Lower lobe of right lung (tissue), 2 donors: ENCODE measurements at regions not wholly inside any gene's neighbourhood (a gene's known extent, or its start where the extent isn't known, plus 50 kb on each side); places are given as distances from the start of the nearest gene placed in this dataset.
A peak's percentile ranks its signal among the peaks of the same experiment; 100 is the strongest.

Source experiments
- ATAC-seq, 2 donors: fragments of 200-7000 bp; cut with Tn5 transposase; one replicate each; pipeline ENCODE4 v1.9.1; 2020 to 2022; ENCODE audit warnings: mild to moderate bottlenecking in 2 of 2, moderate library complexity in 2 of 2
- DNase-seq: peaks from one replicate; pipeline ENCODE4 v3.0.0-alpha.2; 2020
- H3K27ac ChIP-seq: fragments of 200-600 bp; one replicate; pipeline ENCODE4 v1.8.0; 2022
- H3K27me3 ChIP-seq: fragments of 200-600 bp; one replicate; pipeline ENCODE4 v1.8.0; 2022; ENCODE audit warnings: low read depth
- H3K36me3 ChIP-seq: fragments of 200-600 bp; one replicate; pipeline ENCODE4 v1.8.0; 2022; ENCODE audit warnings: mild to moderate bottlenecking
- H3K4me1 ChIP-seq: fragments of 200-600 bp; one replicate; pipeline ENCODE4 v1.8.0; 2022
- H3K4me3 ChIP-seq: fragments of 200-600 bp; one replicate; pipeline ENCODE4 v1.8.0; 2022; ENCODE audit warnings: mild to moderate bottlenecking
- H3K9me3 ChIP-seq: fragments of 200-600 bp; one replicate; pipeline ENCODE4 v1.8.0; 2022
- CTCF ChIP-seq: fragments of 200-600 bp; IDR thresholded peaks from one replicate; pipeline ENCODE4 v1.8.0; 2022; ENCODE audit warnings: antibody characterized with exemption, mild to moderate bottlenecking
- intact Hi-C: fragments of 100-400 bp; cut with DNase I; formaldehyde crosslinking; loops from one replicate; pipeline ENCODE4 v1.11.0; 2022
- donor health status: DM: no; HTN: yes; CAD: no; lungs with severe emphysema.

- TF ChIP-seq CTCF, result no peak
- intact Hi-C loops, result no loop called here
- ATAC-seq (no peak), DNase-seq (no peak)
- peak overlapping the region; percentile 43 for H3K27ac ChIP-seq
- H3K4me3 ChIP-seq, result no peak overlapping the region
- no peaks in the 10 kb centered on the region for H3K9me3 ChIP-seq
- no peaks in the 10 kb centered on the region for H3K27me3 ChIP-seq
- peaks cover 45% of the 10 kb centered on the region for H3K4me1 ChIP-seq
- H3K36me3 ChIP-seq, result no peaks in the 10 kb centered on the region
Observed at GRCh38 chr21:38909929-38910328, 104.2 kb downstream of the ETS2 start.

- H3K36me3 ChIP-seq, result no peaks in the 10 kb centered on the region
- TF ChIP-seq CTCF, result no peak
Observed at GRCh38 chr21:38909109-38909508, 103.4 kb downstream of the ETS2 start.

DNA sequence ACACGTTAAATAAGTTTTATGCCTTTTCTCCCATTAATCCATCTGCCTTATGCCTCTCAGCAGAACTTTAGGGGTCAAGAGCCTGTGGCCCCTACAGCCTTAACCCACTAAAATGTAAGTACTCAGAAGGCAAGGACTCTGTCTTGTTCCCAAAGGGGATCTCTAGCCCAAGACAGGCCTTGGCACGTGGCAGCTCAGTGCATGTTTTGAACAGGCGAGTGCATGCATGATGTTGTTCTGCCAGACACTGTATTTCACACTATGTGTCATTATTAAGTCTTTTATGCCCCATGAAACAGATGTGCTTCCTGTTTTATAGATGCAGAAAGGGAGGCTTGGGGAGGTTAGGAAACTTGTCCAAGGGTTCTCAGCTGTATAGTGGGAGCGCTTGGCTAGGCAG, 102.8 kb downstream of the ETS2 start:
- intact Hi-C loops, result no loop called here
- H3K27me3 ChIP-seq, result no peaks in the 10 kb centered on the region
- H3K4me3 ChIP-seq, result no peak overlapping the region
- H3K27ac ChIP-seq, result no peak overlapping the region
- no peaks in the 10 kb centered on the region for H3K36me3 ChIP-seq
- DNase-seq (no peak), ATAC-seq (no peak)
- H3K4me1 ChIP-seq, result peaks cover 36% of the 10 kb centered on the region
- no peaks in the 10 kb centered on the region for H3K9me3 ChIP-seq
- TF ChIP-seq CTCF, result no peak

More at GRCh38 chr21:38909109-38909508, 103.4 kb downstream of the ETS2 start:
- ATAC-seq (no peak), DNase-seq (no peak)
- Histone ChIP-seq H3K4me3 (no peak overlapping the region), H3K27ac (no peak overlapping the region), H3K4me1 (peaks cover 40% of the 10 kb centered on the region), H3K9me3 (no peaks in the 10 kb centered on the region), H3K27me3 (no peaks in the 10 kb centered on the region)
- intact Hi-C loops, result no loop called here

GRCh38 chr21:38905752-38906151, 100.0 kb downstream of the ETS2 start:
- Histone ChIP-seq H3K36me3 (no peaks in the 10 kb centered on the region), H3K4me3 (no peak overlapping the region), H3K9me3 (no peaks in the 10 kb centered on the region), H3K4me1 (peaks cover 24% of the 10 kb centered on the region), H3K27ac (no peak overlapping the region), H3K27me3 (no peaks in the 10 kb centered on the region)
- ATAC-seq (no peak), DNase-seq (no peak)
- no peak for TF ChIP-seq CTCF
- intact Hi-C loops, result no loop called here

DNA sequence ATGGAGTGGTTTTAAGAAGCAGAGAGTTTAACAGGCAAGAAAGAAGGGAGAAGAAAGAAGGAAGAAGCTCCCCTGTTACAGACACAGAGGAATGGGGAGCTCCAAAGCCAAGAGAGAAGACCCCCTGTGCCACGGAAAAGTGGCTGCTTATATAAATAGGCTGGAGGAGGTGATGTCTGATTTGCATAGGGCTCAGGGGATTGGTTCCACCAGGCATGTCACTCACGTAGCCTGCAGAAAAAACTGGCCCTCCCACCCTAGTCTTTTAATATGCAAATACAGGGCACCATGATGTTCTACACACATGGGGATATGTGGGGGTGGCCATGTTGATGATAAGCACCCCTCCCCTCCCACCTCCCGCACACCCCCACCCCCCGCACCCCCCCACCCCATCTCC, 99.6 kb downstream of the ETS2 start:
- Histone ChIP-seq H3K36me3 (no peaks in the 10 kb centered on the region), H3K4me1 (peaks cover 19% of the 10 kb centered on the region), H3K9me3 (no peaks in the 10 kb centered on the region), H3K27me3 (no peaks in the 10 kb centered on the region), H3K4me3 (no peak overlapping the region), H3K27ac (no peak overlapping the region)
- no peak for ATAC-seq
- no peak for TF ChIP-seq CTCF
- intact Hi-C loops, result no loop called here
- DNase-seq, result no peak

GRCh38 chr21:38903690-38904139, 98.0 kb downstream of the ETS2 start:
- intact Hi-C loops, result no loop called here
- no peak for TF ChIP-seq CTCF
- peak overlapping the region; percentile 14 for H3K27ac ChIP-seq
- no peak overlapping the region for H3K4me3 ChIP-seq
- no peaks in the 10 kb centered on the region for H3K27me3 ChIP-seq
- H3K4me1 ChIP-seq, result peaks cover 14% of the 10 kb centered on the region
- H3K9me3 ChIP-seq, result no peaks in the 10 kb centered on the region
- DNase-seq, result no peak
- ATAC-seq, result no peak
- H3K36me3 ChIP-seq, result no peaks in the 10 kb centered on the region
